Activated T-cell treated with anti-CD3 and anti-CD28 coated beads, Interleukin-2, amount 50 U/mL, for 4 hours (primary cell): ENCODE measurements at regions not wholly inside any gene's neighbourhood (a gene's known extent, or its start where the extent isn't known, plus 50 kb on each side); places are given as distances from the start of the nearest gene placed in this dataset.
"Not testable (repeated sequence)": the region's sequence is repeated elsewhere in the genome, so short reads cannot be mapped to it uniquely, and the experiment has no call there.

ENCODE experiments used
- ATAC-seq, 2 donors: fragments of 200-7000 bp; cut with Tn5 transposase; one replicate each; pipeline ENCODE4 v1.10.0; 2021
- DNase-seq: peaks from one replicate; pipeline ENCODE4 v3.0.0-alpha.2; 2020
- H3K27me3 Mint-ChIP-seq: one replicate; pipeline ENCODE4 v1.8.0; 2021; ENCODE audit warnings: low read depth, mixed read lengths
- H3K36me3 Mint-ChIP-seq: one replicate; pipeline ENCODE4 v1.8.0; 2022; ENCODE audit warnings: mixed read lengths; ENCODE audit not compliant: insufficient read depth
- H3K4me1 Mint-ChIP-seq: one replicate; pipeline ENCODE4 v1.8.0; 2021; ENCODE audit warnings: low read depth, mixed read lengths
- H3K4me3 Mint-ChIP-seq: one replicate; pipeline ENCODE4 v1.8.0; 2021; ENCODE audit warnings: mild to moderate bottlenecking, moderate library complexity, mixed read lengths
- H3K9me3 Mint-ChIP-seq: one replicate; pipeline ENCODE4 v1.8.0; 2021; ENCODE audit warnings: mixed read lengths

GRCh38 chr15:95134431-95135110 lies 903.2 kb downstream of the MCTP2 start:
- peaks cover 1% of the 10 kb centered on the region for H3K27me3 Mint-ChIP-seq
- DNase-seq (no peak), ATAC-seq (no peak)
- no peaks in the 10 kb centered on the region for H3K36me3 Mint-ChIP-seq
- no peak overlapping the region for H3K4me3 Mint-ChIP-seq
- H3K9me3 Mint-ChIP-seq = peaks cover 4% of the 10 kb centered on the region
- no peaks in the 10 kb centered on the region for H3K4me1 Mint-ChIP-seq

GRCh38 chr15:95138604-95139270 lies 907.4 kb downstream of the MCTP2 start:
- Mint-ChIP-seq H3K9me3 (peaks cover 4% of the 10 kb centered on the region), H3K4me1 (no peaks in the 10 kb centered on the region)

GRCh38 chr15:95141486-95141885 lies 910.1 kb downstream of the MCTP2 start:
- H3K27me3 Mint-ChIP-seq = no peaks in the 10 kb centered on the region
- peaks cover 4% of the 10 kb centered on the region for H3K9me3 Mint-ChIP-seq
- DNase-seq (no peak), ATAC-seq (no peak)
- no peaks in the 10 kb centered on the region for H3K4me1 Mint-ChIP-seq
- no peaks in the 10 kb centered on the region for H3K36me3 Mint-ChIP-seq
- no peak overlapping the region for H3K4me3 Mint-ChIP-seq

More at GRCh38 chr15:95138604-95139270, 907.4 kb downstream of the MCTP2 start:
- DNase-seq (no peak), ATAC-seq (no peak)
- Mint-ChIP-seq H3K4me3 (no peak overlapping the region), H3K36me3 (no peaks in the 10 kb centered on the region), H3K27me3 (no peaks in the 10 kb centered on the region)

GRCh38 chr15:95142531-95142930 lies 911.2 kb downstream of the MCTP2 start:
- Mint-ChIP-seq H3K36me3 (no peaks in the 10 kb centered on the region), H3K27me3 (no peaks in the 10 kb centered on the region)
- no peak for ATAC-seq

GRCh38 chr15:95146481-95146880 lies 915.1 kb downstream of the MCTP2 start:
- H3K4me1 Mint-ChIP-seq = no peaks in the 10 kb centered on the region
- H3K4me3 Mint-ChIP-seq = no peak overlapping the region
- ATAC-seq = no peak
- no peaks in the 10 kb centered on the region for H3K36me3 Mint-ChIP-seq
- peaks cover 3% of the 10 kb centered on the region for H3K9me3 Mint-ChIP-seq
- no peak for DNase-seq
- H3K27me3 Mint-ChIP-seq = no peaks in the 10 kb centered on the region

More at GRCh38 chr15:95142531-95142930, 911.2 kb downstream of the MCTP2 start:
- DNase-seq = no peak
- no peak overlapping the region for H3K4me3 Mint-ChIP-seq
- peaks cover 3% of the 10 kb centered on the region for H3K9me3 Mint-ChIP-seq
- H3K4me1 Mint-ChIP-seq = no peaks in the 10 kb centered on the region

- Mint-ChIP-seq H3K9me3 (peaks cover 3% of the 10 kb centered on the region), H3K4me3 (no peak overlapping the region), H3K27me3 (no peaks in the 10 kb centered on the region), H3K36me3 (no peaks in the 10 kb centered on the region), H3K4me1 (no peaks in the 10 kb centered on the region)
- no peak for ATAC-seq
- no peak for DNase-seq
These were observed 916.8 kb downstream of the MCTP2 start for GRCh38 chr15:95148183-95148582.

- ATAC-seq = no peak
- DNase-seq = no peak
- Mint-ChIP-seq H3K27me3 (no peaks in the 10 kb centered on the region), H3K36me3 (no peaks in the 10 kb centered on the region), H3K4me3 (no peak overlapping the region), H3K4me1 (no peaks in the 10 kb centered on the region), H3K9me3 (peaks cover 7% of the 10 kb centered on the region)
These were observed 917.7 kb downstream of the MCTP2 start for GRCh38 chr15:95149036-95149435.

GRCh38 chr15:95149771-95150170 lies 918.4 kb downstream of the MCTP2 start:
- Mint-ChIP-seq H3K4me3 (no peak overlapping the region), H3K4me1 (no peaks in the 10 kb centered on the region), H3K36me3 (no peaks in the 10 kb centered on the region), H3K27me3 (no peaks in the 10 kb centered on the region), H3K9me3 (peaks cover 8% of the 10 kb centered on the region)
- no peak for ATAC-seq
- no peak for DNase-seq

- Mint-ChIP-seq H3K36me3 (no peaks in the 10 kb centered on the region), H3K4me3 (no peak overlapping the region), H3K9me3 (peaks cover 5% of the 10 kb centered on the region), H3K4me1 (no peaks in the 10 kb centered on the region), H3K27me3 (no peaks in the 10 kb centered on the region)
- DNase-seq (no peak), ATAC-seq (no peak)
These were observed 919.1 kb downstream of the MCTP2 start for GRCh38 chr15:95150466-95150865.

- peaks cover 15% of the 10 kb centered on the region for H3K9me3 Mint-ChIP-seq
- no peaks in the 10 kb centered on the region for H3K36me3 Mint-ChIP-seq
- no peak overlapping the region for H3K4me3 Mint-ChIP-seq
- DNase-seq = no peak
- ATAC-seq = no peak
- H3K27me3 Mint-ChIP-seq = no peaks in the 10 kb centered on the region
- no peaks in the 10 kb centered on the region for H3K4me1 Mint-ChIP-seq
These were observed 921.4 kb downstream of the MCTP2 start for GRCh38 chr15:95152741-95153140.

- not testable (repeated sequence) for H3K4me3 Mint-ChIP-seq, ATAC-seq, H3K36me3 Mint-ChIP-seq, H3K4me1 Mint-ChIP-seq, H3K27me3 Mint-ChIP-seq, DNase-seq
- H3K9me3 Mint-ChIP-seq = peaks cover 15% of the 10 kb centered on the region
These were observed 921.8 kb downstream of the MCTP2 start for GRCh38 chr15:95153201-95153600.

- peaks cover 14% of the 10 kb centered on the region for H3K9me3 Mint-ChIP-seq
- ATAC-seq (no peak), DNase-seq (no peak)
- H3K4me3 Mint-ChIP-seq = no peak overlapping the region
- H3K27me3 Mint-ChIP-seq = peaks cover 2% of the 10 kb centered on the region
- H3K36me3 Mint-ChIP-seq = no peaks in the 10 kb centered on the region
- H3K4me1 Mint-ChIP-seq = no peaks in the 10 kb centered on the region
These were observed 929.0 kb downstream of the MCTP2 start for GRCh38 chr15:95160316-95160715.

GRCh38 chr15:95162069-95162468 lies 930.7 kb downstream of the MCTP2 start:
- DNase-seq (no peak), ATAC-seq (no peak)
- Mint-ChIP-seq H3K4me1 (no peaks in the 10 kb centered on the region), H3K4me3 (no peak overlapping the region), H3K9me3 (peaks cover 6% of the 10 kb centered on the region), H3K27me3 (peaks cover 2% of the 10 kb centered on the region), H3K36me3 (no peaks in the 10 kb centered on the region)

GRCh38 chr15:95162531-95162930 lies 931.2 kb downstream of the MCTP2 start:
- H3K9me3 Mint-ChIP-seq = peaks cover 4% of the 10 kb centered on the region
- peaks cover 2% of the 10 kb centered on the region for H3K27me3 Mint-ChIP-seq
- H3K36me3 Mint-ChIP-seq = no peaks in the 10 kb centered on the region
- H3K4me1 Mint-ChIP-seq = no peaks in the 10 kb centered on the region
- no peak for DNase-seq
- no peak for ATAC-seq
- no peak overlapping the region for H3K4me3 Mint-ChIP-seq

GRCh38 chr15:95162967-95163531 lies 931.7 kb downstream of the MCTP2 start:
- no peak overlapping the region for H3K4me3 Mint-ChIP-seq
- H3K27me3 Mint-ChIP-seq = peaks cover 1% of the 10 kb centered on the region
- H3K36me3 Mint-ChIP-seq = no peaks in the 10 kb centered on the region
- H3K4me1 Mint-ChIP-seq = no peaks in the 10 kb centered on the region
- ATAC-seq (no peak), DNase-seq (no peak)
- H3K9me3 Mint-ChIP-seq = peaks cover 4% of the 10 kb centered on the region
